HuH-7.5 (cell line): ENCODE measurements at regions not wholly inside any gene's neighbourhood (a gene's known extent, or its start where the extent isn't known, plus 50 kb on each side); places are given as distances from the start of the nearest gene placed in this dataset.

Experiments used
- DNase-seq: peaks from one replicate; pipeline ENCODE4 v3.0.0; 2011; ENCODE audit warnings: low spot score

GRCh38 chr13:103325672-103326071 is 259.5 kb upstream of the SLC10A2 start:
- no peak for DNase-seq

GRCh38 chr13:103324641-103325040 is 258.4 kb upstream of the SLC10A2 start:
- DNase-seq, result no peak

- no peak for DNase-seq
Measured at GRCh38 chr13:103315711-103316110, 249.5 kb upstream of the SLC10A2 start.

GRCh38 chr13:103312467-103312866 is 246.2 kb upstream of the SLC10A2 start:
- DNase-seq, result no peak

- DNase-seq, result no peak
Measured at GRCh38 chr13:103308667-103309066, 242.4 kb upstream of the SLC10A2 start.

- no peak for DNase-seq
Measured at GRCh38 chr13:103306163-103306562, 239.9 kb upstream of the SLC10A2 start.

GRCh38 chr13:103303078-103303651 is 236.9 kb upstream of the SLC10A2 start:
- no peak for DNase-seq

- DNase-seq, result no peak
Measured at GRCh38 chr13:103302676-103303075, 236.5 kb upstream of the SLC10A2 start.

GRCh38 chr13:103299079-103299478 is 232.9 kb upstream of the SLC10A2 start:
- no peak for DNase-seq

GRCh38 chr13:103297083-103297482 is 230.9 kb upstream of the SLC10A2 start:
- no peak for DNase-seq

- no peak for DNase-seq
Measured at GRCh38 chr13:103291798-103292572, 225.8 kb upstream of the SLC10A2 start.

- DNase-seq, result no peak
Measured at GRCh38 chr13:103291226-103291625, 225.0 kb upstream of the SLC10A2 start.

GRCh38 chr13:103289681-103290080 is 223.5 kb upstream of the SLC10A2 start:
- no peak for DNase-seq

- DNase-seq, result no peak
Measured at GRCh38 chr13:103288114-103288513, 221.9 kb upstream of the SLC10A2 start.

- no peak for DNase-seq
Measured at GRCh38 chr13:103287659-103288058, 221.4 kb upstream of the SLC10A2 start.

- no peak for DNase-seq
Measured at GRCh38 chr13:103284466-103284865, 218.2 kb upstream of the SLC10A2 start.

GRCh38 chr13:103283451-103283820 is 217.2 kb upstream of the SLC10A2 start:
- DNase-seq, result no peak

GRCh38 chr13:103282571-103283450 is 216.6 kb upstream of the SLC10A2 start:
- DNase-seq, result no peak

- no peak for DNase-seq
Measured at GRCh38 chr13:103277959-103278694, 211.9 kb upstream of the SLC10A2 start.

- no peak for DNase-seq
Measured at GRCh38 chr13:103276775-103277498, 210.7 kb upstream of the SLC10A2 start.

- DNase-seq, result no peak
Measured at GRCh38 chr13:103275722-103276121, 209.5 kb upstream of the SLC10A2 start.

- DNase-seq, result no peak
Measured at GRCh38 chr13:103275081-103275480, 208.9 kb upstream of the SLC10A2 start.
